SKM-1 (cell line): ENCODE measurements at regions not wholly inside any gene's neighbourhood (a gene's known extent, or its start where the extent isn't known, plus 50 kb on each side); places are given as distances from the start of the nearest gene placed in this dataset.

Source experiments
- DNase-seq: peaks from one replicate; lab custom pipeline; 2025; ENCODE audit not compliant: unreplicated experiment; lab: John Stamatoyannopoulos, UW

- peak; percentile 1 for DNase-seq
These were observed 137.1 kb downstream of the PJA1 start for GRCh38 chrX:69028006-69028760.

GRCh38 chrX:69027181-69028005, 137.9 kb downstream of the PJA1 start:
- no peak for DNase-seq

- no peak for DNase-seq
These were observed 139.4 kb downstream of the PJA1 start for GRCh38 chrX:69025802-69026301.

GRCh38 chrX:69024931-69025330, 140.3 kb downstream of the PJA1 start:
- DNase-seq = no peak

DNA sequence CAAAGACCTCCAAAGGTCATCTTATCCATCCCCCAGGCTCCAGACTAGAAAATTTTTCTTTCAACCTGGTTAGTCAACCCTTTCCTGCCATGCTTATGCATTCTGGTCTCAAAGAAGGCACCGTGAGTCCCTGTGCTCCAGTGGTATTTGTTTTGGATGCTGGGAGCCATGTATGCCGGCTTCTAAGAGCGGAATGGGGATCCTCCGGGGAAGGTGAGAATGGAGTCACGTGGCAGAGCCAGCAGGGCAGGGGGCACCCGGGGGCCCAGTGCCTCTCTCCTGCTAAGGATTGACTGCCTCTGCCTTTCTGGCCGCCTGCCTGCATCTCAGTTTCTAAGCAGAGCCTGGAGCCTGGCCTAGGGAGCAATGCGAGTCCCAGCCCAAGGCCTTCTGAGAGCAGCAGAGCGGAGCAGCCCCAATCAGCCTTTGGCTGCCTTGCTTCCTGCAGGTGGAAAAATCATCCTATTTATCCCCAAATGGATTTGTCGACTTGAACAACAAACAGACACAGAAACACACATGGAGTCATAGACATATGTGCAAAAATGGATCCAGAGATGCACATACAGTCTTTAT, 141.0 kb downstream of the PJA1 start:
- DNase-seq = no peak

- no peak for DNase-seq
These were observed 142.8 kb downstream of the PJA1 start for GRCh38 chrX:69022430-69022829.

- no peak for DNase-seq
These were observed 143.9 kb downstream of the PJA1 start for GRCh38 chrX:69021141-69021960.

DNA sequence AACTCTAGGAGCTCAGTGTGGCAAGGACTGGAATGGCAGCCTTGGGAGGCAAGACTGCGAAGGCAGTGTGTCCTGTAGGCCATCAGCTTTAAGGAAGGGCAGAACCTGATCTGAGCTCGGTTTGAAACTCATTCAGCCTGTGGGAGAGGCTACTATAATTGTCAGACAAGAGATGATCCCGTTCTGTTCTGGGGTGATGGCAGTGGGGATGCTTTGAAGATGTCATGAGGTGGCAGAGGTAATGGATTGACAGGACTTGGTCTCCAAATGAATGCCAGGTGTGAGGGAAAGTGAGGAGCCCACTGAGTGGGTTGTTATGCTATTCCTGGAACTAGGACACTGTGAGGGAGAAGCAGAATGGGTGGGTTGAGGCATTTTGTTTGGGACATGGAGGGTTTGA, 144.9 kb downstream of the PJA1 start:
- no peak for DNase-seq

DNA sequence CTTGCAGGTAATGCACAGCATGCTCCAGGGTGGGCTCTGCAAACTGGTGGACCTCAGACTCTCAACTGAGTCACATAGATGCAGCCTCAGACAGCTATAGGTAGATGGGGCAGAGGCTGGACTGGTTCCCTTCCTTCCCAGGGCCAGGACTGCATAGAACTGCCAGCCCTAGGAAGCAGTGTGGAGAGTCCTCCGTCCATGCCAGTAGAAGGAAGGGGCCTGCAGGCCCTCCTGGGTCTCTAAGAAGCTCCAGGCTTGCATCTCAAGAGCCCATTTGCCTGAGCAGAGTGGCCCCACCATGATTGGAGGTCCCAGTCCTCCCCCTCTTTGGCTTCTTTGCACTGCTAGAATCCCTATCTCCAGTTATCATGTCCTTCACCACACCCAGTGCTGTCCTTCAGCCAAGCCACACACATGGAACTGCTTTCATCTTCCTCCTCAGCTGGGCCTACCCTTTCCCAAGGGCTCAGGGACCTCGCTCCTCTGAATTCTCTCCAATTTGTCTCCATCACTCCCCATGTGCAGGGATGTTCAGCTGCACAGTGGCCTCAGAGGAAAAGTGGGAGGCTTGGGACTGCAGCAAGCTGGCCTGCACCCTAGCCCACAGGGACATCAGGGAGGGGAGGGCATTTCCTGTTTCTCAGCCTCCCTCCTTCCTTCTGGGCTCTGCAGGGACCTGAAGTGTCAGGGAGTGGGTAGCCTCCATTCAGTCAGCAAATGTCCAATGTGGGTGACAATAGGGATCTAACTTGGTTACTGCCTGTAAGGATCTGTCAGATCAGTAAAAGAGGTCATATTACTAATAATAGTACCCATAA, 146.0 kb downstream of the PJA1 start:
- DNase-seq = no peak

- no peak for DNase-seq
These were observed 146.7 kb downstream of the PJA1 start for GRCh38 chrX:69018416-69019072.

GRCh38 chrX:69016293-69016941, 148.8 kb downstream of the PJA1 start:
- no peak for DNase-seq

DNA sequence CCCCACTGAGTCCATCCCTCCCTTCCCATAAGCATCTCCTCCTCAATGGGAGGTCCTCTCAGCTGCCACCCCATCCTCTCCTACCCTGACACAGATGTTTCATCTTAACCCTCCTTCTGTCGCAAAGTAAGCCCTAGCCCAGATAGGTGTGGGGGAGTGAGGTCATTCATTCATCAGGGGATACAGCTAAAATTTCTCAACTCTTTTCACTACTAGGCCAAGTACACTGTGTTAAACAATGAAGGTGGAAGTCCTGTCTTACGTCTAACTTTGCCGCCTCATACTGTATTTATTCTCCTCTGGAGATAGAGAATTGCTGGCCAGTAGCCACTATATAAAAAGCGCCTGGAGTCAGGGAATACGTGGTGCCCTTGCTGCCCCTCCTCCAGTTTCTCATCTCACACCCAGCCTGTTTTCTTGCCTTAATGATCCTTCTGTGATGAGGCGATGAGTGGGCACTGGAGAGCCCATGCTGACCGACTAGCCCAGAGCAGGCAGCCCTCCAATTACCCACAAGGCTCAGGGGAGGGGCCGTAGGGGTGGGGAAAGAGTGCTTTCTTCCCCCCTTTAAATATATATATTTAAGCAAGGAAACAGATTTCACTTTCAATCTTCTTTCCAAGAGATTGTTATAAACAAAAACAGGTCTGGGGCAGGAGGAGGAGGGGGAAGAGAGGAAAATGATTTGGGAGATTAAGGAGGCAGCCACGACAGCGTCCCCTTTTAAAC, 149.5 kb downstream of the PJA1 start:
- no peak for DNase-seq

- no peak for DNase-seq
These were observed 150.1 kb downstream of the PJA1 start for GRCh38 chrX:69015156-69015555.

- DNase-seq = no peak
These were observed 151.1 kb downstream of the PJA1 start for GRCh38 chrX:69014200-69014599.

GRCh38 chrX:69010339-69010738, 154.9 kb downstream of the PJA1 start:
- DNase-seq = no peak

- DNase-seq = no peak
These were observed 164.4 kb downstream of the PJA1 start for GRCh38 chrX:69000877-69001276.

- no peak for DNase-seq
These were observed 165.3 kb downstream of the PJA1 start for GRCh38 chrX:68999931-69000330.

DNA sequence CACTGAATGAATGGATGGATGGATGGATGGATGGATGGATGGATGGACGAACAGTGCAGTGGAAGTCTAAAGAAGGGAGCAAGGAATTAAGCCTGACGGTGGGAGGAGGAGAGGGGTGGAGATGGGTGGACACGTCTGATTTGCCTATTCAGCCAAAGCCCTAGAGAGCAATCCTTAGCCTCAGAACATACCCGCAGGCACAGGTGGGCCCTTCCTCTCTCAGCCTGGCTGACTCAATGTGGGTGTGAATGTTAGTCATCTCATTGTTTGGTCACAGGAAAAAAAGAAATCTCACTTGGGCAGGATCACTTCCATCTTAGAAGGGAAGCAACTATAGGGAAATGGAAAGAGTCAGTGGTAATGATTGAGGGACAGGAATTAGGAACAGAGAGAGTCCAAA, 165.9 kb downstream of the PJA1 start:
- DNase-seq = no peak
